NOMO-1 (cell line): ENCODE measurements at regions not wholly inside any gene's neighbourhood (a gene's known extent, or its start where the extent isn't known, plus 50 kb on each side); places are given as distances from the start of the nearest gene placed in this dataset.

Experiments
- DNase-seq, 2 experiments: peaks; one replicate each; lab custom pipeline; 2025; ENCODE audit not compliant: unreplicated experiment in 2 of 2; lab: John Stamatoyannopoulos, UW

- DNase-seq = no peak
Observed at GRCh38 chr3:34360713-34361112, 562.3 kb downstream of the PDCD6IP start.

DNA sequence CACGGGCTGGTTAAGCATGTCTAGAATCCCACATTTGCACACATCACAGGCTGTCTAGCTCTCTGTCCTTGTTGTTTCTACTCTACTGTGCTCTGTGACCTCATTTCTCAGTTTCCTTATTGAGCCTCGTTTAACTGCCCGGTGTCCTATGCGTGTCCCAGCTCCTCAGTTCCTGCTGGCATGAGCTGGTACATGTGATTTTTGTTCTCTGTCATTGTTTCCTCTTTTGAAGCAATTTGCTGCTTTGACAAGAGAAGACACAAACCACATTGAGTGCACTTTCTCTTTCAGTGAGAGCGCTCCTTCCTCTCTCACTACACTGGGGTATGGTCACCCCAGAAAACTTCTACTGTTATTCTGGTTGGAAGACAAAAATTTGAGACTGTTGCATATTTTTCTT is 563.5 kb downstream of the PDCD6IP start:
- DNase-seq = peak; percentile 50 to 82

- no peak for DNase-seq
Observed at GRCh38 chr3:34362910-34363309, 564.5 kb downstream of the PDCD6IP start.

GRCh38 chr3:34363881-34364280 is 565.5 kb downstream of the PDCD6IP start:
- no peak for DNase-seq

GRCh38 chr3:34364335-34364734 is 565.9 kb downstream of the PDCD6IP start:
- no peak for DNase-seq

DNA sequence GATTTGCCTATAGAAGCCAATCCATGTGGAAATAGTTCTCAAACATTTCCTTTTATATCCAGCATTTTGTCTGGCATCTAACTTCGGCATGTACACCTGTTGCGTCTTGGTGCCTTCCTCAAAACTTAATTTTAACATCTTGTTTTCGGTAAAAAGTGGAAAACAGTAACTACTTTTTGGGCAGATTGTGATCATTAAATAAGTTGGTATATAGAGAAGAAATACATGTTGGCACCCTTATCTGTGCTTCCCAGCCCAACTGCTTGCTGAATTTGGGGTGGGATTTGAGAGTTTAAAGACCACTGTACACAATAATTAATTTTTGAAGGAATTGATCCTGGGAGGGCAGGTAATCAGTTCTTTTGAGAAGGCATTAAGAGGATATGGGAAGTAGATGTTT is 566.8 kb downstream of the PDCD6IP start:
- no peak for DNase-seq

GRCh38 chr3:34365771-34366170 is 567.3 kb downstream of the PDCD6IP start:
- DNase-seq = no peak

DNA sequence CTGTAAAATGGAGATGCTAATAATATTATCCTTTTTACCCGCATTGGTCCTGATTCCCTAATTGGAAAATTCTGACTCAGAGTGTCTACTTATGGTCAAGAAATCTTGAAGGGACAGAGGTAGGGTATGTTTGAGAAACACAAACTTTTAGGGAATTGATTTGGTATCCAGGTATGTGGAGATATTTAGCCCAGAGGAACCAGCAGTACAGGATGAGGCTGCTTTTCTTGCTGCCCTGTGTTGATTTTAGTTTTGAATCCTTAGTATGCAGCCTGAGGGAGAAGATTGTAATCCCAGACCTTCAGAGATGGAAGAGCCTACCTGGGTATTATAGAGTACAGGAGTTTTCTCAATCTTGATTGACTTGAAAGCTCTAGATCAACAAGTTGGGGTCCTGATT is 569.1 kb downstream of the PDCD6IP start:
- no peak for DNase-seq

DNA sequence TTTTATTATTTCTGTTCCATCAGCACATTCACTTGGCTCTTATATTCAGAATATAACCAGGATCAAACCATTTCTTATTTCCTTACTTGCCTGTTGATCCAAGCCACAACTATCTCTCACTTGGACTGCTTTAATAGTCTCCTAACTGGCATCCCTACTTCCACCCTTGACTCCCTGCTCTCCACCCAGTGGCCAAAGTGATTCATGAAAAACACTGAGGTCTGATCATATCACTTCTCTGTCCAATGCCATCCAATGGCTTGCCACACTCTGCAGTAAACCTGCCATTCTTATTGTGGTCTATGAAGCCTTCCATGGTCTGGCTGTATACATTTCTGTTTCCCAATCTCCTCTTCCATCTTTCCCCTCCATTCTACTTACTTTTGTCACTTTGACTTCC is 576.1 kb downstream of the PDCD6IP start:
- no peak for DNase-seq

GRCh38 chr3:34376691-34377090 is 578.3 kb downstream of the PDCD6IP start:
- DNase-seq = no peak

DNA sequence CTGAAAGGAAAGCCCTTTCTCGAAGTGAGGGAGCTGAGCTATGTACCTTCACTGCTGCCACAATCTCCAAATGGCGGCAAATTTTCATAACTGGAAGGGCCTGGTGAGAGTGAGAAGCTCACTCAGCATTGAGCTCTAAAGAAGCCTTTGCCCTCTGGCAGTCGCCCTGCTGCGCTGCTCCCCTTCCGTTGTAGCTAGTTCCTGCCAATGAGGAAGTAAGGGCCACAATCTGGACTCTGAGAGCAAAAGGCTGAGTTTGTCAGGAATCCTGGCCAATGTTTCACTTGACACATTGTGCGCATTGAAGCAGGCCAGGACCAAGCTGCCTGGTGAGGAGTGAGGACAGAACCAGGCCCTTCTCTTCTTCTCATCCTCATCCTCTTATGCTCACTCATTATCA is 579.5 kb downstream of the PDCD6IP start:
- no peak for DNase-seq

DNA sequence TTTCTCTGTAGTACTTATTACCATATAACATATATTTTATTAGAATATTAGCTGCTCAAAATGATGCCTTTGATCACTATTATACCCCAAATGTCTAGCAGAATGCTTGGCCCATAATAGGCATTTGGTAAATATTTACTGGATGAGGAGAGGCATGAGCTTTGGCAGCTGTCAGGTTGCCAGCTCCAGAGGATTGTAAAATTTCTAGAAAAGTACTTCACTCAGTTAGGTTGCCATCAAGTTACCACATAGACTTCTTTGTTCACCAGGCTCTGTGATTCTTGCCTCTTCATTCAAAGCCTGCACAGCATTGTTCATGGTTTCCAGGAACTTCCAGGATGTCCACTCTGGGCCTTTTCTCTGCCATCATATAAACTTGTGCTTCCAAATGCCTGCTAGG is 582.8 kb downstream of the PDCD6IP start:
- DNase-seq = no peak

GRCh38 chr3:34382859-34383258 is 584.4 kb downstream of the PDCD6IP start:
- DNase-seq = no peak

DNA sequence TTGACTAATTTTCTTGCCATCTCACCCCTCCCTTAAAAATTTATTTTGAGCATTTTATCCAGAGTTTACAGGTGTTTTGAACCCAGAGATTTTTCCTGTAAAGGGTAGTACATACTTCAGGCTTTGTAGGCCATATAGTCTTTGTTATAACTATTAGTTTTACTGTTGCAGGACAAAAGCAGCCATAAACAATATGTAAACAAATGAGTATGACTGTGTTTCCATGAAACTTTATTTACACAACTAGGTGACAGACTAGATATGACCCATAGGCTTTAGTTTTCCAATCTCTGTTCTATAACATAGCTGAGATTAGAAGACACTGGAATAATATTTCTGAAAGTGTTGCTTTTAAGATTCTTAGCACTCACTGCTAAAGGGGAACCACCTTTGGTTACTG is 587.9 kb downstream of the PDCD6IP start:
- no peak for DNase-seq

DNA sequence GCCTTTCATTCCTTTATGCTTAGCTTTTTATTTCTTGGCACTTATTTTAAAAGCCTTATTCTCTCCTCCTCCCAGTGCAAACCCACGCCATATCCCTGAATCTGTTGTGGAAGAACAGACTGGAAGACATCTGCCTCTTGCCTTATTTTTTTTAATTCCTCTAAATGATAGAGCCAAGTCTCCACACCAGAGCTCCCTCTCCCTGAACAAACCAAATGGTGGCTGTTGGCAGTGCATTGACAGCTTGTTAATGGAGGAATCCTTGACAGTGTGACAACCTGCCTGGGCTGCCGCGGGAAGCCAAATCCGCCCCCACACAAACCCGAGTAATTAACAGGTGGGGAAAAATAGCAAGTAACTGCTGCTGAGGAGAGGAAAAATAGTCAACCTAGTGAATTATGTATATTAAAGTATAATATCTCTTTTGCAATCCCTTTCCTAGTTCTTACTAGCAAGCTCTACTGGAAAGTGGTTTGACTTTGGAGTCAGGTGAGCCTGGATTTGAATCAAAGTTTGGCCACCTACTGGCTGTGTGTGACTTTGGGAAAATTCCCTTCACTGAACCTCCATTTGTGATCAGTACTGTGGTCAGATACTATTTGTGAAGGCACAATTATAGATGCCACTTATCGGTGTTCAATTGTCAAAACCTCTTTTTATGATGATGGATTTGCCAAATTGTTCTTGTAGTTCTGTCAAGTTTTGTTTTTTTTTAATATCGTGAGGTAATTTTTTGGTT is 589.6 kb downstream of the PDCD6IP start:
- DNase-seq = no peak

- no peak for DNase-seq
Observed at GRCh38 chr3:34388830-34389229, 590.4 kb downstream of the PDCD6IP start.

DNA sequence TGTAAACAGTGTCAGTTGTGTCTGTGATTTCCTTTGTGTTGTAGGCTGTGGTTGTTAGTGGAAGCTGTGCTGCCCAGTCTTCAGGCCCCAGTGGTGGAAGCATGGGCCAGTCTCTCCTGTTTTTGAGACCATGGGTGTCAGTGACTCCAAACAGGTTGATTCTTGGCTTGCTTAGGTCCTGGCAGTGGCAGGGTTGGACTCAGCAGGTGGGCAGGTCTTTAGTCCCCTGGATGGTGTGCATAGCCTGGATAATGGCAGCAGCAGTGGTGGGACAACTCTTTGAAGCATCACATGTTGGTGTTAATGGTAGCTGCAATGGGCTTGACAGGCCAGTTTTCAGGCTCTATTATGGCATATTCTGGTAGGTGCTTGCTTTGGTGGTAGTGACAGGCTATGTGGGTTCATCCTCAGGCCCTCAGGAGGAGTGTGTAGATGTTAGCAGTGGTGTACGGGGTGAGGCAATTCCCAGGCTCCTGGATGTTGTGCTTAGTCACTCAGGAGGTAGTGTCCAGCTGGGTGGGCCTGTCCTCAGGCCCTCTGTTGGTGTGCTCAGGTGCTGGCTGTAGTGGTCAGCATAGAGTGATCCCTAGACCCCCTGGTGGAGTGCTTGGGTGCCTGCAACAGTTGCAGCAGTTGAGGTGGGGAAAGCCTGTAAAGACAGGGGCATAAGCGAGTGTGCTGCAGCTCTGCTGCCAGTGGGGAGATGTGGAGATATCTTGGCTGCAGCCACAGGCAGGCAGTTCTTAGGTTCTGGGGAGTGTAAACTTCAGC is 596.7 kb downstream of the PDCD6IP start:
- no peak for DNase-seq

DNA sequence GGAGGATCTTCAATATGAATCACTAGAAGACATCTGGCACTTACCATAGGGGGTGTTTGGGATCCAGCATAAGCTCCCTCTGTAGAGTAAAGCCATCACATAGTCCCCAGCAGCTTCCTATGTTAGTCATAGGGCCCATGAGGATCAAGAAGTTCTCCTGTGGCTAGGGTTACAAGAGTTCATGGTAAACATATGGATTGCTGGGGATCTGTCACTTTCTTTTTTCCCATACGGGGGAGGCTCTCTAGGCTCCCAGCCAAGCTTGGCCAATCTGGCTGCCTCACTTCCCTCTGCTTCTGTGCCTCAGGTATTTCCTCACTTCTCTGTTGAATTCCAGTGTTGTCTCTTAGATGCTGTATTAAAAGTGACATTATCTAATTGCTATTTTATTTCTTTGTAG is 597.9 kb downstream of the PDCD6IP start:
- DNase-seq = no peak

GRCh38 chr3:34396956-34397355 is 598.5 kb downstream of the PDCD6IP start:
- DNase-seq = no peak

- no peak for DNase-seq
Observed at GRCh38 chr3:34399401-34399800, 601.0 kb downstream of the PDCD6IP start.

DNA sequence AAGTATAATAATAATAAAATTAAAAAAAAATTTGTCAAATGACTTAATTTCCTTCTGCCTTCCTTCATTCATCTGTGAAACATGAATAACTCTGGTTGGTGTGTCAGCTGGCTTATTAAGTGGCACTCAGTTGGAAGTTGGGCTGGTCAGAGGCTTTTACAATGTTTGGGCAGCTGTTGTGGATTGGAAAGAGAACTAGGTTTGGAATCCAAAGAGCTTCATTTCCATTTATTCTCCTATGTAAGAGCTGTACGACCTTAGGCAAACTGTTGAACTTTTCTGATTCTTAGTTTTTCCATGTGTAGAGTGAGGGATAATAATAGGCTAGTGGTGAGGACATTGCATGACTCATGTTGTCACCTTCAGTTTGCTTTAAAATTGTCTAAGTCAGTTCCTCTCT is 606.7 kb downstream of the PDCD6IP start:
- peak in 1 of 2 experiments; percentile 31 for DNase-seq

- no peak for DNase-seq
Observed at GRCh38 chr3:34407281-34407680, 608.9 kb downstream of the PDCD6IP start.
